NK-92 treated with Interleukin-12 subunit alpha and Interleukin-12 subunit beta, amount 100 ng/mL, for 24 hours (cell line): ENCODE measurements at regions not wholly inside any gene's neighbourhood (a gene's known extent, or its start where the extent isn't known, plus 50 kb on each side); places are given as distances from the start of the nearest gene placed in this dataset.
"Not testable (repeated sequence)": the region's sequence is repeated elsewhere in the genome, so short reads cannot be mapped to it uniquely, and the experiment has no call there.

Experiments
- DNase-seq: peaks from one replicate; lab custom pipeline; 2025; lab: John Stamatoyannopoulos, UW

GRCh38 chr2:5618271-5618670 lies 73.9 kb upstream of the SOX11 start:
- DNase-seq: no peak

GRCh38 chr2:5625556-5626065 lies 66.6 kb upstream of the SOX11 start:
- DNase-seq: not testable (repeated sequence)

- not testable (repeated sequence) for DNase-seq
Observed at GRCh38 chr2:5628484-5628883, 63.7 kb upstream of the SOX11 start.

GRCh38 chr2:5629510-5629909 lies 62.7 kb upstream of the SOX11 start:
- not testable (repeated sequence) for DNase-seq

- not testable (repeated sequence) for DNase-seq
Observed at GRCh38 chr2:5637051-5637450, 55.1 kb upstream of the SOX11 start.
